ENCODE measurements at regions not wholly inside any gene's neighbourhood (a gene's known extent, or its start where the extent isn't known, plus 50 kb on each side); places are given as distances from the start of the nearest gene placed in this dataset.

DNA sequence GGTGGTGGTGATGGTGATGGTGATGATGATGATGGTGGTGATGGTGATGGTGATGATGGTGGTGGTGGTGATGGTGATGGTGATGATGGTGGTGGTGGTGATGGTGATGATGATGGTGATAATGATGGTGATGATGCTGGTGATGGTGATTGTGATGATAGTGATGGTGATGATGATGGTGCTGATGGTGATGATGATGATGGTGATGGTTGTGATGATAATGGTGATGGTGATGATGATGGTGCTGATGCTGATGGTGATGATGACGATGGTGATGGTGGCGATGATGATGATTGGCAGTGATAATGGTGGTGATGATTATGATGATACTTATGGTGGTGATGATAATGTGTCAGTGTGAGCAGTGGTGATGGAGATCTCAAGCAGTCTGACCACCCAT lies 90.8 kb upstream of the FOXF1 start:
- TF ChIP-seq, protein P1, sequence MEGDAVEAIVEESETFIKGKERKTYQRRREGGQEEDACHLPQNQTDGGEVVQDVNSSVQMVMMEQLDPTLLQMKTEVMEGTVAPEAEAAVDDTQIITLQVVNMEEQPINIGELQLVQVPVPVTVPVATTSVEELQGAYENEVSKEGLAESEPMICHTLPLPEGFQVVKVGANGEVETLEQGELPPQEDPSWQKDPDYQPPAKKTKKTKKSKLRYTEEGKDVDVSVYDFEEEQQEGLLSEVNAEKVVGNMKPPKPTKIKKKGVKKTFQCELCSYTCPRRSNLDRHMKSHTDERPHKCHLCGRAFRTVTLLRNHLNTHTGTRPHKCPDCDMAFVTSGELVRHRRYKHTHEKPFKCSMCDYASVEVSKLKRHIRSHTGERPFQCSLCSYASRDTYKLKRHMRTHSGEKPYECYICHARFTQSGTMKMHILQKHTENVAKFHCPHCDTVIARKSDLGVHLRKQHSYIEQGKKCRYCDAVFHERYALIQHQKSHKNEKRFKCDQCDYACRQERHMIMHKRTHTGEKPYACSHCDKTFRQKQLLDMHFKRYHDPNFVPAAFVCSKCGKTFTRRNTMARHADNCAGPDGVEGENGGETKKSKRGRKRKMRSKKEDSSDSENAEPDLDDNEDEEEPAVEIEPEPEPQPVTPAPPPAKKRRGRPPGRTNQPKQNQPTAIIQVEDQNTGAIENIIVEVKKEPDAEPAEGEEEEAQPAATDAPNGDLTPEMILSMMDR (IDR thresholded peaks at IDR 0.05), result no peak
- no peak for TF ChIP-seq POLR2A (IDR thresholded peaks at IDR 0.05)

Data from testis (tissue), 2 donors.